OCI-LY7 (cell line): ENCODE measurements at regions not wholly inside any gene's neighbourhood (a gene's known extent, or its start where the extent isn't known, plus 50 kb on each side); places are given as distances from the start of the nearest gene placed in this dataset.

Experiments used
- BruUV-seq: library from RNA; stranded (reverse); fragments of 400-500 nt; replicated peaks from 2 replicates; lab custom pipeline; 2021; lab: Mats Ljungman, UMichigan
- CTCF ChIA-PET: fragments of 300-600 bp; sonication (Branson Sonifier 250); formaldehyde crosslinking; loops from one replicate; lab custom pipeline; 2022; ENCODE audit warnings: antibody characterized with exemption; ENCODE audit not compliant: unreplicated experiment; lab: Charles Lee
- POLR2A ChIA-PET: fragments of 300-600 bp; sonication (Branson Sonifier 250); formaldehyde crosslinking; loops from one replicate; lab custom pipeline; 2022; ENCODE audit warnings: antibody characterized with exemption; lab: Charles Lee
- DNase-seq: peaks from one replicate; pipeline ENCODE4 v3.0.0-alpha.2; 2015; ENCODE audit warnings: low spot score
- H2AFZ ChIP-seq: fragments of 200-600 bp; sonication (generic), shearing (Covaris generic); 2 replicates; pipeline ENCODE4 v1.6.1; 2014; ENCODE audit warnings: mild to moderate bottlenecking, antibody characterized with exemption, low read length, moderate library complexity
- H3K27ac ChIP-seq: fragments of 200-600 bp; sonication (generic); 2 replicates; pipeline ENCODE4 v1.5.1; 2014; ENCODE audit warnings: mixed run types, low read depth, mild to moderate bottlenecking, moderate library complexity, low read length, inconsistent platforms; ENCODE audit not compliant: poor library complexity, severe bottlenecking
- H3K36me3 ChIP-seq: fragments of 200-600 bp; sonication (generic); 2 replicates; pipeline ENCODE4 v1.6.1; 2014; ENCODE audit warnings: mild to moderate bottlenecking, antibody characterized with exemption, low read length, moderate library complexity, mixed read lengths; ENCODE audit not compliant: insufficient read depth
- H3K4me1 ChIP-seq: fragments of 200-600 bp; sonication (generic); 2 replicates; pipeline ENCODE4 v1.5.1; 2014; ENCODE audit warnings: mild to moderate bottlenecking, low read length; ENCODE audit not compliant: insufficient read depth, poor library complexity, severe bottlenecking
- H3K4me2 ChIP-seq: fragments of 200-600 bp; sonication (generic); 2 replicates; pipeline ENCODE4 v1.6.1; 2014; ENCODE audit warnings: mild to moderate bottlenecking, low read length
- H3K4me3 ChIP-seq: fragments of 200-600 bp; sonication (generic); 2 replicates; pipeline ENCODE4 v1.5.1; 2014; ENCODE audit warnings: mild to moderate bottlenecking, low read depth, low read length; ENCODE audit not compliant: poor library complexity, severe bottlenecking
- H3K79me2 ChIP-seq: fragments of 200-600 bp; sonication (generic); 2 replicates; pipeline ENCODE4 v1.6.1; 2016; ENCODE audit warnings: low read depth, mild to moderate bottlenecking, low read length, moderate library complexity, mixed read lengths; ENCODE audit not compliant: insufficient read depth
- H3K9me2 ChIP-seq: fragments of 200-600 bp; sonication (generic); 2 replicates; pipeline ENCODE4 v1.6.1; 2016; ENCODE audit warnings: mild to moderate bottlenecking, low read length, mixed read lengths; ENCODE audit not compliant: insufficient read depth
- H3K9me3 ChIP-seq: fragments of 200-600 bp; sonication (generic); 2 replicates; pipeline ENCODE4 v1.6.1; 2014; ENCODE audit warnings: mild to moderate bottlenecking, mixed run types, low read length, mixed read lengths
- H4K20me1 ChIP-seq: fragments of 200-600 bp; sonication (generic); 2 replicates; pipeline ENCODE4 v1.6.1; 2014; ENCODE audit warnings: mild to moderate bottlenecking, antibody characterized with exemption, low read length, moderate library complexity, mixed read lengths; ENCODE audit not compliant: insufficient read depth
- EZH2phosphoT487 ChIP-seq: fragments of 200-600 bp; sonication (generic); IDR thresholded peaks from 2 replicates; pipeline ENCODE4 v1.6.1; 2018; ENCODE audit warnings: low read depth, borderline replicate concordance, mild to moderate bottlenecking, mixed run types, antibody characterized with exemption, low read length, moderate library complexity, mixed read lengths
- intact Hi-C: fragments of 100-400 bp; cut with micrococcal nuclease; formaldehyde crosslinking; loops from one replicate; pipeline ENCODE4 v1.10.0; 2022; ENCODE audit not compliant: unreplicated experiment
- TF ChIP-seq, protein P1 (sequence below): fragments of 200-600 bp; sonication (generic); conservative IDR thresholded peaks from 2 replicates; pipeline ENCODE4 v1.5.1; 2014; ENCODE audit warnings: mild to moderate bottlenecking, antibody characterized with exemption, low read length, moderate library complexity, mixed read lengths

DNA sequence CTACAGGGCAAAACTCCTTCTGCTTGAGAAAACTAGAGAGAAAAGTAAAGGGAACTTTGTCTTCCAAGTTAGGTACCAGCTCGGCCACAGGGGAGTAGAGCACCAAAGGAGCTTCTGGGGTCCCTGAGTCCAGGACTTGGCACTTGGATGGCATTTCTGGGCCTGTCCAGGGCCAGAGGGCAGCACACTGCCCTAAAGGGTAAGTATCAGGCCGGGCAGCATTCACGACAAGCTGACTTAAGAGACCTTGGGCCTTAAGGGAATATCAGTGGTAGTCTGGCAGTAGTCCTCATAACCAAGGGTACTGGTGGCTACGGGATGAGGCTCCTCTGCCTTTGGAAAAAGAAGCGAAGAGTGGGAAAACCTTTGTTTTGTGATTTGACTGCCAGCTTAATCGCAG is 632.7 kb downstream of the KLHL13 start:
- CTCF ChIA-PET, result no interaction called here
- no peak for TF ChIP-seq EZH2phosphoT487
- TF ChIP-seq, protein P1, sequence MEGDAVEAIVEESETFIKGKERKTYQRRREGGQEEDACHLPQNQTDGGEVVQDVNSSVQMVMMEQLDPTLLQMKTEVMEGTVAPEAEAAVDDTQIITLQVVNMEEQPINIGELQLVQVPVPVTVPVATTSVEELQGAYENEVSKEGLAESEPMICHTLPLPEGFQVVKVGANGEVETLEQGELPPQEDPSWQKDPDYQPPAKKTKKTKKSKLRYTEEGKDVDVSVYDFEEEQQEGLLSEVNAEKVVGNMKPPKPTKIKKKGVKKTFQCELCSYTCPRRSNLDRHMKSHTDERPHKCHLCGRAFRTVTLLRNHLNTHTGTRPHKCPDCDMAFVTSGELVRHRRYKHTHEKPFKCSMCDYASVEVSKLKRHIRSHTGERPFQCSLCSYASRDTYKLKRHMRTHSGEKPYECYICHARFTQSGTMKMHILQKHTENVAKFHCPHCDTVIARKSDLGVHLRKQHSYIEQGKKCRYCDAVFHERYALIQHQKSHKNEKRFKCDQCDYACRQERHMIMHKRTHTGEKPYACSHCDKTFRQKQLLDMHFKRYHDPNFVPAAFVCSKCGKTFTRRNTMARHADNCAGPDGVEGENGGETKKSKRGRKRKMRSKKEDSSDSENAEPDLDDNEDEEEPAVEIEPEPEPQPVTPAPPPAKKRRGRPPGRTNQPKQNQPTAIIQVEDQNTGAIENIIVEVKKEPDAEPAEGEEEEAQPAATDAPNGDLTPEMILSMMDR, result no peak

DNA sequence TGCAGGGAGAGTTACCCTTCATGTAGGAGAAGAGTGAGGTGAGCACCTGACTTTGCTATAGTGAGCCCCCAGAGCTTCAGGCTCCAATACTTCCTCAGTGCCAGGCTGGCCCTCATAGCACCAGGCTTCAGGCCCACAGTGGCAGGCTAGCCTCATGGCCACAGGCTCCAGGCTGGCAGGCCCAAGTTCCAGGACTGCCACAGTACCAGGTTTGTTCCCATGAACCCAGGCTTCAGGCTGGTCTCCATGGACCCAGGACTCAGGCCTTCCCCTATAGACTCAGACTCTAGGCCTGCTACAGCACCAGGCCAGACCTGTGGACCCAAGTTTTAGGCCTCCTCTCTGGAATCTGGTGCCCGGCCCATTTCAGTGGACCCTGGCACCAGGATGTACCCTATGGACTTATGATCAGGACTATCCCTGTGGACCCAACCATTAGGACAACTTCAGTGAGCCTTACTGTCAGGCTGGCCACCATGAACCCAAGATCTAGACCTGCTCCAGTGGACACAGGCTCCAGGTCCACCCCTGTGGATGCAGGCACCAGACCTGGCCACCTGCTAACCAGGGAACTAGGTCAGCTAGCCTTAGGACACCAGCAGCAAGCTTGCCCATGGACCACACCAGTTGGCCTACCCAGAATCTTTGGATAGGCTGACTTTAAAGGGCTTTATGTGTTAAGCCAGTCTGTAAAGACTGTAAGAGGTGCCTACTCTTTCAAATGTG is 658.2 kb downstream of the KLHL13 start:
- intact Hi-C loops, result no loop called here
- Histone ChIP-seq H3K79me2 (no peaks in the 10 kb centered on the region), H2AFZ (no peak overlapping the region), H3K9me2 (no peaks in the 10 kb centered on the region), H3K4me2 (no peak overlapping the region), H3K27ac (no peak overlapping the region), H3K9me3 (no peaks in the 10 kb centered on the region), H3K36me3 (no peaks in the 10 kb centered on the region), H4K20me1 (no peaks in the 10 kb centered on the region), H3K4me1 (no peaks in the 10 kb centered on the region), H3K4me3 (no peak overlapping the region)
- CTCF ChIA-PET, result no interaction called here
- TF ChIP-seq, protein P1, result no peak
- TF ChIP-seq EZH2phosphoT487, result no peak
- no TSS peak for BruUV-seq
- POLR2A ChIA-PET, result no interaction called here
- DNase-seq, result no peak

More for the DNA sequence above, 632.7 kb downstream of the KLHL13 start:
- no peaks in the 10 kb centered on the region for H3K4me1 ChIP-seq
- intact Hi-C loops, result no loop called here
- POLR2A ChIA-PET, result no interaction called here
- H2AFZ ChIP-seq, result no peak overlapping the region
- no peaks in the 10 kb centered on the region for H3K9me2 ChIP-seq
- BruUV-seq, result no TSS peak
- no peak overlapping the region for H3K4me2 ChIP-seq
- no peaks in the 10 kb centered on the region for H4K20me1 ChIP-seq
- H3K9me3 ChIP-seq, result no peaks in the 10 kb centered on the region
- DNase-seq, result no peak
- H3K27ac ChIP-seq, result no peak overlapping the region
- H3K4me3 ChIP-seq, result no peak overlapping the region
- no peaks in the 10 kb centered on the region for H3K79me2 ChIP-seq
- H3K36me3 ChIP-seq, result no peaks in the 10 kb centered on the region

DNA sequence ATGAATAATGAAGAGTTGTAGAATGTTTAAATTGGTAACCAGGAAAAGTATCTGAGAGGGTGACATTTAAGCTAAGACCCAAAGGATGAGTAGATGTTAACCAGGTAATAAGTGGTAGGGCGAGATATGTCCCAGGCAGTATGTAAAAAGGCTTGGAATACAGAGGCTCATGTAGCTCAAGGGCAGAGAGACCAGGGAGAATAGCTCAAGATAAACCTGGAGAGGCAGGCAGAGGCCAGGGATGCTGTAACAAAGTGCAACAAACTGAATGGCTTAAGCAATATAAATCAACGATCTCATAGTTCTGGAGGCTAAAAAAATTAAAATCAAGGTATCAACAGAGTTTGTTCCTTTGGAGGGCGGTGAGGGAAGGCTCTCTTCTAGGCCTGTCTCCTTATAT is 660.8 kb downstream of the KLHL13 start:
- DNase-seq, result no peak
- intact Hi-C loops, result no loop called here
- POLR2A ChIA-PET, result no interaction called here
- no peak overlapping the region for H2AFZ ChIP-seq
- H3K4me1 ChIP-seq, result no peaks in the 10 kb centered on the region
- H3K36me3 ChIP-seq, result no peaks in the 10 kb centered on the region
- H3K9me2 ChIP-seq, result no peaks in the 10 kb centered on the region
- no peak overlapping the region for H3K4me3 ChIP-seq
- H3K79me2 ChIP-seq, result no peaks in the 10 kb centered on the region
- no peak overlapping the region for H3K27ac ChIP-seq
- H3K4me2 ChIP-seq, result no peak overlapping the region
- CTCF ChIA-PET, result no interaction called here
- no TSS peak for BruUV-seq
- no peaks in the 10 kb centered on the region for H4K20me1 ChIP-seq
- no peaks in the 10 kb centered on the region for H3K9me3 ChIP-seq
- TF ChIP-seq, protein P1, result no peak
- no peak for TF ChIP-seq EZH2phosphoT487
